KMS-11 (cell line): ENCODE measurements at regions not wholly inside any gene's neighbourhood (a gene's known extent, or its start where the extent isn't known, plus 50 kb on each side); places are given as distances from the start of the nearest gene placed in this dataset.

Experiments used
- H2AFZ ChIP-seq: fragments of 200-600 bp; sonication (generic); 2 replicates; pipeline ENCODE4 v1.6.1; 2016; ENCODE audit warnings: antibody characterized with exemption, mixed run types, low read depth
- H3K27ac ChIP-seq: fragments of 200-600 bp; sonication (generic); 2 replicates; pipeline ENCODE4 v1.6.1; 2016; ENCODE audit warnings: mild to moderate bottlenecking, mixed run types
- H3K27me3 ChIP-seq: fragments of 200-600 bp; sonication (generic); 2 replicates; pipeline ENCODE4 v1.6.1; 2017; ENCODE audit warnings: mild to moderate bottlenecking, low read depth, mixed run types, moderate library complexity; ENCODE audit not compliant: insufficient read depth
- H3K36me3 ChIP-seq: fragments of 200-600 bp; sonication (generic); 2 replicates; pipeline ENCODE4 v1.6.1; 2017; ENCODE audit warnings: mild to moderate bottlenecking, mixed run types; ENCODE audit not compliant: insufficient read depth
- H3K4me1 ChIP-seq: fragments of 200-600 bp; sonication (generic); 2 replicates; pipeline ENCODE4 v1.6.1; 2016; ENCODE audit warnings: mild to moderate bottlenecking, low read depth, mixed run types; ENCODE audit not compliant: poor library complexity, severe bottlenecking
- H3K4me2 ChIP-seq: fragments of 200-600 bp; sonication (generic); 2 replicates; pipeline ENCODE4 v1.7.0; 2016; ENCODE audit warnings: mild to moderate bottlenecking, mixed run types
- H3K4me3 ChIP-seq: fragments of 200-600 bp; sonication (generic); IDR thresholded peaks from 2 replicates; pipeline ENCODE4 v1.6.1; 2017; ENCODE audit warnings: low read depth, low read length, mixed read lengths; ENCODE audit not compliant: insufficient read depth
- H3K79me2 ChIP-seq: fragments of 200-600 bp; sonication (generic); 2 replicates; pipeline ENCODE4 v1.6.1; 2016; ENCODE audit warnings: low read depth, mixed run types; ENCODE audit not compliant: insufficient read depth
- H3K9ac ChIP-seq: fragments of 200-600 bp; sonication (generic); 2 replicates; pipeline ENCODE4 v1.6.1; 2016; ENCODE audit warnings: mild to moderate bottlenecking, mixed run types
- H4K20me1 ChIP-seq: fragments of 200-600 bp; sonication (generic); 2 replicates; pipeline ENCODE4 v1.6.1; 2016; ENCODE audit warnings: mild to moderate bottlenecking, mixed run types; ENCODE audit not compliant: insufficient read depth
- TF ChIP-seq, protein P1 (sequence below): fragments of 200-600 bp; sonication (generic); conservative IDR thresholded peaks from 2 replicates; pipeline ENCODE4 v1.6.1; 2017; ENCODE audit warnings: low read depth, mild to moderate bottlenecking, antibody characterized with exemption, low read length, moderate library complexity, mixed read lengths

DNA sequence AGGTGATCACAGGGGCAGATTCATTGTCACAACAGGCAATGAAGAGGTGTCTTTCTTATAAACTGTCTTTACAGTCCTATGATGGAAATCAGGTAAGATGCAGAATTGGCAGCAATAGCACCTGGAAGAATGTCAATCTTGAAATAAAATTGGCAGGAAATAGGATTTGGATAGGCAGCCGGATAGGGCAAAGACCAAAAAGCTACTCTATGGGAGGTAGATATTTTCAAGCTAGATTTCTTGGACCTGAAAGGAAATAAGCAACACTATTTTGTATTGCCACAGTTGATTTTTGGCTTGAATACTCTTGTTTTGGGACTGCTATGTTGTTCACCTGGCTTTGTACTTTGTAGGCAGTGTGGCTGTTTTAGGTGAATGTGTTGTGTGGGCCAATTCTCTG is 314.2 kb downstream of the SLC7A11 start:
- no peak overlapping the region for H3K4me2 ChIP-seq
- H4K20me1 ChIP-seq: no peaks in the 10 kb centered on the region
- no peak overlapping the region for H3K4me3 ChIP-seq
- H2AFZ ChIP-seq: no peak overlapping the region
- no peaks in the 10 kb centered on the region for H3K36me3 ChIP-seq
- no peaks in the 10 kb centered on the region for H3K4me1 ChIP-seq
- TF ChIP-seq, protein P1, sequence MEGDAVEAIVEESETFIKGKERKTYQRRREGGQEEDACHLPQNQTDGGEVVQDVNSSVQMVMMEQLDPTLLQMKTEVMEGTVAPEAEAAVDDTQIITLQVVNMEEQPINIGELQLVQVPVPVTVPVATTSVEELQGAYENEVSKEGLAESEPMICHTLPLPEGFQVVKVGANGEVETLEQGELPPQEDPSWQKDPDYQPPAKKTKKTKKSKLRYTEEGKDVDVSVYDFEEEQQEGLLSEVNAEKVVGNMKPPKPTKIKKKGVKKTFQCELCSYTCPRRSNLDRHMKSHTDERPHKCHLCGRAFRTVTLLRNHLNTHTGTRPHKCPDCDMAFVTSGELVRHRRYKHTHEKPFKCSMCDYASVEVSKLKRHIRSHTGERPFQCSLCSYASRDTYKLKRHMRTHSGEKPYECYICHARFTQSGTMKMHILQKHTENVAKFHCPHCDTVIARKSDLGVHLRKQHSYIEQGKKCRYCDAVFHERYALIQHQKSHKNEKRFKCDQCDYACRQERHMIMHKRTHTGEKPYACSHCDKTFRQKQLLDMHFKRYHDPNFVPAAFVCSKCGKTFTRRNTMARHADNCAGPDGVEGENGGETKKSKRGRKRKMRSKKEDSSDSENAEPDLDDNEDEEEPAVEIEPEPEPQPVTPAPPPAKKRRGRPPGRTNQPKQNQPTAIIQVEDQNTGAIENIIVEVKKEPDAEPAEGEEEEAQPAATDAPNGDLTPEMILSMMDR: no peak
- H3K79me2 ChIP-seq: no peaks in the 10 kb centered on the region
- H3K27ac ChIP-seq: no peak overlapping the region
- no peak overlapping the region for H3K9ac ChIP-seq
- H3K27me3 ChIP-seq: no peaks in the 10 kb centered on the region

DNA sequence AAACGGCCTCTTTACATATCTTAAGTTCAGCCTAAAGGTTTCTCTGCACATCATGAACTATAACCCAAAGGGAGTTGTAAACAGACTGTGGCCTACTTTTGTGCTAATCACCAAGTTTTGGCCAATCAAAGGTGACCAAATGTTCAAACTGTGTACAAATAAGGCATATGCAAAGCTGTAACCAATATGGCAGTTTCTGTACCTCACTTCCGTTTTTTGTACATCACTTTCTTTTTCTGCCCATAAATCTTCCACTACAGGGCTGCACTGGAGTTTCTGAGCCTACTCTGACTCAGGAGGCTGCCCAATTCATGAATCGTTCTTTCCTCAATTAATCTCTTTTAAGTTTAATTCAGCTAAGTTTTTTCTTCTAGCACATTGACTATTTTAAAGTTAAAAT is 318.7 kb downstream of the SLC7A11 start:
- Histone ChIP-seq H3K27me3 (no peaks in the 10 kb centered on the region), H4K20me1 (no peaks in the 10 kb centered on the region), H2AFZ (no peak overlapping the region), H3K27ac (no peak overlapping the region), H3K9ac (no peak overlapping the region), H3K4me2 (no peak overlapping the region), H3K79me2 (no peaks in the 10 kb centered on the region), H3K4me1 (no peaks in the 10 kb centered on the region), H3K36me3 (no peaks in the 10 kb centered on the region), H3K4me3 (no peak overlapping the region)
- TF ChIP-seq, protein P1: no peak

DNA sequence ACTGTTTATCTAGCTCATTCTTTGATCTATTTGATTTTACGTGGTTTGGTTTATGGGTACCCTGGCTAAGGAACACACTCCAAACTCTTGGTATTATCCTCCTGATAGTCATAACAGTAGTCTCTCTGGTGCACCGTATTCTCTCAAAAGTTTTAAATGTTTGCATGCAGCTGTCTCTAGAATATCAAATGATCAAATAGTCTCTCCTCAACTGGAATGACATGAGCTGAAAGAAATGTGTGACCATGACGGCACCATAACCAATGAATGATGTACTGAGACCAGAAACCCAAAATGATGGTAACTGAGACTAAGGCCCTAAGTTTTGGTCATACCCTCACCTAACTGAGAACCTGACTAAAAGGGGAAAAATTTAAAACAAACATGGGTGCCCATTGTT is 319.4 kb downstream of the SLC7A11 start:
- no peak overlapping the region for H3K4me3 ChIP-seq
- H3K79me2 ChIP-seq: no peaks in the 10 kb centered on the region
- H2AFZ ChIP-seq: no peak overlapping the region
- H3K9ac ChIP-seq: no peak overlapping the region
- no peaks in the 10 kb centered on the region for H3K27me3 ChIP-seq
- no peaks in the 10 kb centered on the region for H3K4me1 ChIP-seq
- no peak overlapping the region for H3K4me2 ChIP-seq
- no peaks in the 10 kb centered on the region for H4K20me1 ChIP-seq
- H3K27ac ChIP-seq: no peak overlapping the region
- TF ChIP-seq, protein P1: no peak
- H3K36me3 ChIP-seq: no peaks in the 10 kb centered on the region

DNA sequence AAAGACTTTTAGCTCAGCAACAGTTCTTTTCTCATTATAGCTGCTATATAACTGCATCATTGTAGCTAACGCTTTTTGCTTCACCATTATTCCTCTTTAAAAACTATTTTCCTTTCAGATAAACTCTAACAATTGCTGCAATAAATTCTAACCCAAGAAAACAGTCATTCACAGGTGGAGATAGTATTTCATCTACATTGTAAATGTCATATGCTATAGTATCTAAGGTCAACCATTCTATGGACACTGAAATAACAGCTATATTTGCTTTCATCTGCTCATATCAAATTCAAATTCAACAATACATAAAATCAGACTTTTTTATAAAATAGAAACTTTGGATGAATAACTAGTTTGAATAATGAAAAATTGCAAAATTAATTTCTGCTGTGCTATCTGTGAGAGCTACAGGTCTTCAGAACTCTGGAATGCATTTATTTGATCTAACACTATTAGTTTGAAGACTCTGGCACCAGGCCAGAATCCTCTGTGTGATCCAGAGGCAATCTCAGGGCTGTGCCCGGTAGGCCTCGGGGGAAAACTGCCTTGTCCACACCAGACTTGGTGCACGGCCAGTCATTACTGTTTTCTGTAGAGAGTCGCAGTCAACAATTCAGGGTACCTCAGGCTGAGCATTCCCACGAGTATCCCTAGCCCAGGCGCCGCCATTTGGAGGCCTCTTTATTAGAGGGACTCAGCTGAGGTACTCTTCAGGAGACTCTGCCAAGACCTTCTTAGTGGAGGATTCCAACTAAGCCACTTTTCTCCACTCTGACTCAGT is 332.4 kb downstream of the SLC7A11 start:
- no peaks in the 10 kb centered on the region for H3K27me3 ChIP-seq
- no peak overlapping the region for H3K4me3 ChIP-seq
- no peak overlapping the region for H3K27ac ChIP-seq
- no peak overlapping the region for H3K4me2 ChIP-seq
- no peaks in the 10 kb centered on the region for H3K79me2 ChIP-seq
- TF ChIP-seq, protein P1: no peak
- no peak overlapping the region for H2AFZ ChIP-seq
- H4K20me1 ChIP-seq: no peaks in the 10 kb centered on the region
- no peak overlapping the region for H3K9ac ChIP-seq
- no peaks in the 10 kb centered on the region for H3K36me3 ChIP-seq
- no peaks in the 10 kb centered on the region for H3K4me1 ChIP-seq
